ENCODE measurements at regions not wholly inside any gene's neighbourhood (a gene's known extent, or its start where the extent isn't known, plus 50 kb on each side); places are given as distances from the start of the nearest gene placed in this dataset.

DNA sequence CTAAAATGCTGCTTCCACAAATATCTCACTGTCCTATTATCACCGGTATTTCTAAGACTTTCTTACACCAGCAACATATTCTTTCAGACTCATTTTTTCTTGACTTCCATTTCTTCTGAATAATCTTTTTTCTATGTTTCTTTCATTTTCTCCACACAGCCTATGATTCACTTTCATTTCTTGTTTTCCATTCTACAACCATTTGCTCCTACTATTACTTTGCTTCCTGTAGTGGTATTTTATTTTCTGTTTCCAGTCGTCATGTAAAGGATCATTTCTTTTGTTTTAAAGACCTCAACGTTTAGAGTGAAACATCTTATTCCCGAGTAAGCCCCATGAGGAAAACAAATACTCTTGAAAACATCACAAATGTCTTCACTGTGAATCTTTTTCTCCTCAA, 182.2 kb upstream of the MDGA2 start:
- DNase-seq (ENCODE audit: low read depth), result no peak

DNA sequence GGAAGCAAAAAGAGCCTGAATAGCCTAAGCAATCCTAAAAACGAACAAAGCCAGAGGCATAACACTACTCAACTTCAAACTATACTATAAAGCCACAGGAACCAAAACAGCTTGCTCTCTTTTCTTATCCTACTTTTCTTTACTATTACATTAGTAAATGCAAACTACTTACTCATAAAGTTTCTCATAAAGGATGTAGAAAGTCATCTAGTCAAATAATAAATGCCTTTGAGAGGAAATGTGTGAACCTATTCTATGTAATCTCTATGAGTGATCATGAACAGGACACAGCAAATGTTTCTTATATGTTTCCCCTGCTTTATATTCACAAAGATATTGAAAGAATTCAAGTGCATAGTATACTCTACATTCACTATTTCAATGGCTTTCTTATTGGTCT, 176.9 kb upstream of the MDGA2 start:
- no peak for DNase-seq (ENCODE audit: low read depth)

DNA sequence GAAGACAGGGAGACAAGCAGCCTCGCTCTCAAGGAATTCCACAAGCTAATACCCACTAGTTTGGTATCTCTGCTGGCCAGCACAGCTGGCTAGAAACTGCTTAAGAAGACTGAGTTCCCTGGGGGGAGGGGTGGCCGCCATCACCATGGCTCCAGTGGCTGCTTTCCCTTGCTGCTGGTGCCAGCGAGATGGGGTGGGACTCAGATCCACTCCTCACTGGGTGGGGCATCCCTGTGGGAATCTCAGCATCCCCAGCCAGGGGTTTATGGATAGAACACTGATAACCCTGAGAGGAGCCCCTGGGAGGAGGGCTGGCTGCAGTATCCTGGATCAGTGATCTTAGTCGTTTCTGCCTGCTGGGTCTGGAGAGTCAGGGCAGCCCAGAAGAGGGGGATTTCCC, 170.6 kb upstream of the MDGA2 start:
- no peak for DNase-seq (ENCODE audit: low read depth)

DNA sequence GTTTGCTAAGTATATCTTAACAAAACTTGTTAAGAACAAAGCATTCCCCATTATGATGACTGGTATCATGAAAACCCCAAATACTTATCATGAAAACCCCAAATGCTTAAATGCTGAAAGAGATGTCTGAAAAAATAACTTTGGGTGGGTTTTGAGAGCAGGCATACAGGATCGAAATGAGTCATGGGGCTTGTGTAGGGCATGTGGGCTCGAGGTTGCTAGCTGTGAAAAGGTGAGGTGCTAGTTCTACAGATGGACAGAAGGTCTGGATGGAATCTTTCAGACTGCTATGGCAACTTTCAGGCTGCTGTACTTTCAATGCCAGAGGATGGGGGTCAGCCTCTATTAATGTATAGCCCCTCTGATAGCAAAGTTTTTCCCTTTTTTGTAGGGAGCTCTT, 167.8 kb upstream of the MDGA2 start:
- no peak for DNase-seq (ENCODE audit: low read depth)

DNA sequence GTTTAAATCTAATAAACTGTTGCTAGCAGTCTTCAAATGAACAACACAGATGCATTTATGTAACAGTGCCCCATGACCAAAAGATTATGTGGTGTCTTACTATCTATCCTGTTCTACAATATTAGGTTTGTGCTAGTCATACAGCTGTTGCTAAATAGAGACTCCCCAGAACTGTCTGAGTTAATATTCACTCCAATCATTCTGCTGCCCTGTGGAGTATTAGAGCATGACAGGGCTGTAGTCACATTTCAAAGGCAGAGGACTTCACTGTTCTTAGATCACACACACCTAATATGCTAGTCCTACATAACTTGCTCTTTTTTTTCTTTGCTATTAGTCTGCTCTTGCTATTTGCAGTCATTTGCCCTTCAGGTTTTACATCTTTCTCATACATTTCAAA, 157.6 kb upstream of the MDGA2 start:
- no peak for DNase-seq (ENCODE audit: low read depth)

DNA sequence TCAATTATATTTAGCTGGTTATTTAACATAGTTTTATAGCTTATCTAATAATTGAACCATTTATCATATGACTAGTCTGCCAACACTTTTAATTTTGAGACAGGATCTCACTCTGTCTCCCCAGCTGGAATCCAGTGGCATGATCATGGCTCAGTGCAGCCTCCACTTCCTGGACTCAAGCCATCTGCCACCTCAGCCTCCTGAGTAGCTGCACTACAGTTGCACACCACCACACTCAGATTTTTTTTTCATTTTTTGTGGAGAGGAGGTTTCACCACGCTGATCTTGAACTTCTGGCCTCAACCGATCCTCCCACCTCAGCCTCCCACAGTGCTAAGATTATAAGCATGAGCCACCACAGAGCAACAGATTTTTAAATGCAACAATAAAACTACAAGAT, 151.4 kb upstream of the MDGA2 start:
- DNase-seq (ENCODE audit: low read depth), result no peak

DNA sequence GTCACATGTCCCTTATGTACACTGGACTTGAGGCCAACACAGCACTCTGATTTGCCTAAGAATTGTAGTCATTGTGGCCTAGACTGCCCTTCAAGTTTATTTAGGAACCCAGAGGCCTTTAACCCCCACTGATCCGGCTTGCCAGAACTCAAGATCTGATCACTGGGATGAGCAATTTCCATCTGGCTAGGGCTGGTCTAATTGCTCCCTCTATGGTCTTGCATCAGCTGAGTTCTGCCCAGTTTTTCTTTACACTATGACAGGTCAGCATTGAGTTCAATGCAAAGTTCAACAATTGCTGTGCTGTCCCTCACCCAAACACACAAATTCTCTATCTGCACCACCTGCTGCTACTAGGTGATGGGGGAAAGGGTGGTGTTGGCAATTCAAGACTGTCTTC, 146.9 kb upstream of the MDGA2 start:
- DNase-seq (ENCODE audit: low read depth), result no peak

DNA sequence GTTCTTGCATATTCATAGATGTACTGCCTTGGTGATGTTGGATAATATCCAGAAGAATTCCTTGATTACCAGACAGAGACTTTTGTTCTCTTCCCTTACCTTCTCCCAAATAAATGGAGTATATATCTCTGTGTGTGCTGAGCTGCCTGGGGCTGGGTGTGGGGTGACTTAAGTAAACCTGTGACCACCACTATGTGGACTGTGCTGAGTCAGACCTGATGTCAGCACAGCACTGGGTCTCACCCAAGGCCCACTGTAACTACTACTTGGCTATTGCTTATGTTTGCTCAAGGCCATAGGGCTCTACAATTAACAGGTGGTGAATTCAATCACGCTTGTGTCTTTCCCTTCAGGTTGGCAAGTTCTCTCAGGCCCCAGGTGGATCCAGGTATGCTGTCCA, 145.7 kb upstream of the MDGA2 start:
- DNase-seq (ENCODE audit: low read depth), result no peak

DNA sequence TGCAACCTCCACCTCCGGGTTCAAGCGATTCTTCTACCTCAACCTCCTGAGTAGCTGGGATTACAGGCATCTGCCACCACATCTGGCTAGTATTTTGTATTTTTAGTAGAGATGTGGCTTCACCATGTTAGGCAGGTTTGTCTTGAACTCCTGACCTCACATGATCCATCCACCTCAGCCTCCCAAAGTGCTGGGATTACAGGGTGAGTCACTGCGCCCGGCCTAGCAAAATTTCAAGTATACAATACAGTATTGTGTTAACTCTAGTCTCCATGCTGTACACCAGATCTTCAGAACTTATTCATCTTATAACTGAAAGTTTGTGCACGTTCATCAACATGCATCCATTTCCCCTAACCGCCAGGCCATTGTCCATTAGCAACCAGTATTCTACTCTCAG, 115.1 kb upstream of the MDGA2 start:
- DNase-seq (ENCODE audit: low read depth), result no peak

DNA sequence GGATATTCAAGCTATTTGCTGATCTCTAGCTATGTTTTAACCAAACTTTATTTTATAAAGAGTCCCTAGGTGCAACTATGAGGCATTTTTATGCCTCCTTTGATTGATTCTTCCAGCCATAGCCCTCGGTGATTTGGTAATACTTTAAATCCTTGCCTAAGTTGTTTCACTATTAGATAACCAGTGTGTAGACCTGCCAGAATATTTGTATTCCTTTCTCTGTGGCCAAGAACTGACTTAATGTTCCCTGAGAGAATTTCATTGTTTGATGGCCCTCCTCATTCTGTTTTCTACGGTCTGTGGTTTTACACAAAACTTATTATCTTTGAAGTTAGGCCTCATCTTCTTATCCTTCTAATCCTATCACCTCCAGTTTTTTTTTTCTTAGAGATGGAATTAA, 109.7 kb upstream of the MDGA2 start:
- DNase-seq (ENCODE audit: low read depth), result no peak

DNA sequence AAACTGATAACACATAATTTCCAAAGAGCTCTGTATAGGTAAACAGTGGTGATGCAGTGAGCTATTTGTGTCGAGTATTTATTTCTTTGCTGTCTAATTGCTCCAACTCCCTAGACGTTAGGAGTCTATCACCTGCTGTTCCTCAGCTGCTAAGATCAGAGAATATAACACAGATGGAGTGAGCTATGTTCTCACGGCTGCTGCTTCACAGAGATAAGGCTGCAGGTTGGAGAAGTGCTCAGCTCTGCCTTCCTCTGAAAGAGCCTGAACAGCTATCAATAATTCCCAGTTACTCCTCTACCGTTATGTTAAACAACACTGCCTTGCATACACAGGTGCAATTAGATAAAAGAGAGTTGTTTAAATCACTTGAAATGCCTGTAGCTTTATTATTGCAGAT, 103.2 kb upstream of the MDGA2 start:
- no peak for DNase-seq (ENCODE audit: low read depth)

DNA sequence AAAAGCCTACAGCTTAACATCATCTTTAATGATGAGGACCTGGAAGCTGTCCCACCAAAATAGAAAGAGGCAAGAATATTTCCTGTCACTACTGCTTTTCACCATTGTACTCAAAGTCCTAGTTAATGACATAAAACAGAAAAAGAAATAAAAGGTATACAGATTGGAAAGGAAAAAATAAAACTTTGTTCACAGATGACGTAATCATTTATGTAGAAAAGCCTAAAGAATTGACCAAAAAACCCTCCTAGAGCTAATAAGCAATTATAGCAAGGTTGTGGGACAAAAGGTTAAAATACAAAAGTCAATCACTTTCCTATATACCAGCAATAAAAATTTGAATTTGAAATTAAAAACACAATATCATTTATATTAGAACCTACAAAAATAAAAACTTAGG, 97.2 kb upstream of the MDGA2 start:
- DNase-seq (ENCODE audit: low read depth), result no peak

DNA sequence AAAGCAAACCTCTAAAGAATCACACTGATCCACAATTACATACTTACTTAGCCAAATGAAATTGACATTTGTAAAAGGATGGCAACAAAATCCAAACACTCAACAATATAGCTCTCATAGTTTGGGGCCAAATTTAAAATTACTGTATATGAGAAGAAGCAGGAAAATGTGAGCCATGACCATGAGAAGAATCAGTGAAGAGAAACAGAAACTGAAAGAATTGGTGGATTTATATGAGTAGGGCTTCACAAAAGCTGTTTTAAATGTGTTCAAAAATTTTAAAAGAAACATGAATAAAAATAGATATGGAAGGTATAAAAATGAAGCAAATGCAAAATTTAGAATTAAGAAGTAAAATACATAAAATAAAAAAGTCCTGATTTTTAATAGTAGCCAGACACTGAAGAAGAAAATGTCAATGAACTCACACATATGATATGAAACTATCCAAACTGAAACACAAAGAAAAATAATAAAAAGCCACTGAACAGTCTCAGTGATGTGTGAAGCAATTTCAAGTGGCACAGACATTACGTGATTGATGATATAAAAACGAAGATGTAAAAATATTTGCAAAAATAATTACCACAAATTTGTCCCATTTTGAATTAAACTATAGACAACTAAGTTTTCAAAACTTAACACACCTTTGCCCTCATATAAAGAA, 87.9 kb upstream of the MDGA2 start:
- no peak for DNase-seq (ENCODE audit: low read depth)

DNA sequence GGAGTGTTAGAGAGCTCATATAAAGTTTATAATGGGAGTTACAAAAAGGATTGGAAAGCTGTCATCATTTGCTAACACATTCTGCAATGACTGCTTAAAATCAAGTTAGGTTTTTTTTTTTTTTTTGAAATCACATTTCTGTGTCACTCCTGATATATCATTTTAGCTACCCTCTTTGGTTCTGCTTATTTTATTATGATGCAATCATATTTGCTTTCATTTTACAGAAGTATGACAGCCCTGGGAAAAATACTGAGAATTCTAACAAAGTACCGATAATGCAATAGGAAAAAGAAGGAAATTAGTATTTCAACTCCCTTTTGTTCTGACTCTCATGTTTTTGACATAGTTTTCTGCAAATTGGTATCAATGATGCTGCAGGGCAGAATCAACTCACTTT, 71.6 kb upstream of the MDGA2 start:
- DNase-seq (ENCODE audit: low read depth), result no peak

DNA sequence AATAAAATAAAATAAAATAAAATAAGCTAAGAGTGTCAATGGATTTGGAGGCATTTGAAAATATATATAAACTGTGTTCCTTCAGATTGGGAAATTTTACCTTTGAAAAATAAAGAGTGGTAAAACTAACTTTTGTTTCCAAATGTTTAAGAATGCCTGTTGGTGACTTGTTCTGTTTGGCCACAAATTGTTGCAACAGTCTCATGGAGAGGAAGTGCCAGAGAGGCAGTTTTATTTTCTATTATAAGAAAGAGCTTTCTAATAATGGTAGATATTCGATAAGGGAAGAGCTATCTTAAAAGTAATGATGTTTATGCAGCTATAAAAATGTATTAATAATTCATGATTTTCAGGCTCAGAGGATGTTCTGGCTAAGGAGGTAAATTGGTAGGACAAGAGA, 68.8 kb upstream of the MDGA2 start:
- DNase-seq (ENCODE audit: low read depth), result no peak

DNA sequence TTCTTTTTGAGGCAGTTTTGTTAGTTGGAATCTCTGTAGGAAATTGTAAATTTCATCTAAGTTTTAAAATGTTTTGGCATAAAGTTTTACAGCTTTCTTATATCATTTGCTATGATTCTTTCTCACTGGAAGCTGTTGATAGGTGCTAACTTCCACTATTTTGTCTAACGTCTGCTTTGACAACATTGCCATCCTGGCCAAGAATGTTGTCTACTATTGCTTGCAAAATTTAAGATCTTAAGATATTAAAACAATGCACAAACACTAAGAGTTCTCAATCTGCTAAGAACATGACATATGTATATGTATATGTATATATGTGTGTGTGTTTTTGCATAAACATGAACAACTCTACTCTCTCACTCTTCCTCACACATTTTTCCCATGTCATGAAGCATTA, 64.1 kb upstream of the MDGA2 start:
- DNase-seq (ENCODE audit: low read depth), result no peak

DNA sequence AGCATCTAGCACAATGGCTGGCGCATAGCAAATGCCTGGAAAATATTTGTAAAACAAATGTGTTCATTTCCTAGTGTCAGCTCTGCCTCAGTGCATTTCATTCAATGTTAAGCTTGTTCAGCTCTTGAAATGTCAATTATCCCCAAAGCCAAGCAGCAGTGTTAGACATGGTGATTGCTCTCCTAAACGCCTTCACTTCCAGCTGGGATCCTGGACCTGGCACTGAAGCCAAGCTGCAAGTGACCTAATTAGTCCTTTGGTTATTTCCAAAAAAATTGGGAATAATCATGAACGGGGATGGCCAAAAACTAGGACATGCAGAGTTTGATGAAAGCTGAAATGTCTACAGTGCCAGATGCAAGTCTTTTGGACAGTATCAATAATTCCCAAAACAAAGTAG, 54.9 kb upstream of the MDGA2 start:
- DNase-seq (ENCODE audit: low read depth), result no peak
